Astrocyte (in vitro differentiated cells and primary cell): ENCODE measurements at regions not wholly inside any gene's neighbourhood (a gene's known extent, or its start where the extent isn't known, plus 50 kb on each side); places are given as distances from the start of the nearest gene placed in this dataset.

Experiments used
- DNase-seq: peaks from one replicate; pipeline ENCODE4 v3.0.0-alpha.2; 2010; ENCODE audit warnings: low read depth
- FAIRE-seq: peaks from 2 replicates; lab custom pipeline; 2011; peaks lifted over from hg19 to GRCh38; lab: Jason Lieb, UNC
- H2AFZ ChIP-seq: 2 replicates; pipeline ENCODE4 v1.6.0; 2012; ENCODE audit warnings: low read depth, low read length, inconsistent platforms
- H3K27ac ChIP-seq: 2 replicates; pipeline ENCODE4 v1.5.1; 2011; ENCODE audit warnings: low read depth, low read length, inconsistent platforms
- H3K27me3 ChIP-seq: 2 replicates; pipeline ENCODE4 v1.6.0; 2011; ENCODE audit warnings: low read length, inconsistent platforms; ENCODE audit not compliant: insufficient read depth
- H3K36me3 ChIP-seq: 2 replicates; pipeline ENCODE4 v1.5.1; 2011; ENCODE audit warnings: low read length, inconsistent platforms; ENCODE audit not compliant: insufficient read depth
- H3K4me1 ChIP-seq: 2 replicates; pipeline ENCODE4 v1.5.1; 2011; ENCODE audit warnings: low read length, inconsistent platforms; ENCODE audit not compliant: insufficient read depth
- H3K4me2 ChIP-seq: 2 replicates; pipeline ENCODE4 v1.6.0; 2012; ENCODE audit warnings: low read length, inconsistent platforms
- H3K4me3 ChIP-seq: 2 replicates; pipeline ENCODE4 v1.5.1; 2011; ENCODE audit warnings: low read depth, mild to moderate bottlenecking, low read length, inconsistent platforms; ENCODE audit not compliant: insufficient read depth
- H3K79me2 ChIP-seq: 2 replicates; pipeline ENCODE4 v1.6.0; 2012; ENCODE audit warnings: mild to moderate bottlenecking, low read length, inconsistent platforms; ENCODE audit not compliant: insufficient read depth
- H3K9ac ChIP-seq: 2 replicates; pipeline ENCODE4 v1.6.0; 2012; ENCODE audit warnings: mild to moderate bottlenecking, low read length, inconsistent platforms
- H3K9me3 ChIP-seq: 2 replicates; pipeline ENCODE4 v1.5.1; 2012; ENCODE audit warnings: low read depth, mild to moderate bottlenecking, low read length, inconsistent platforms; ENCODE audit not compliant: insufficient read depth
- H4K20me1 ChIP-seq: 2 replicates; pipeline ENCODE4 v1.6.0; 2012; ENCODE audit warnings: low read length, inconsistent platforms; ENCODE audit not compliant: insufficient read depth
- H3K27ac Mint-ChIP-seq: one replicate; pipeline ENCODE4 v1.8.0; 2021; ENCODE audit warnings: mild to moderate bottlenecking, mixed read lengths; ENCODE audit not compliant: unreplicated experiment
- H3K27me3 Mint-ChIP-seq: one replicate; pipeline ENCODE4 v1.8.0; 2021; ENCODE audit warnings: low read depth, mixed read lengths; ENCODE audit not compliant: unreplicated experiment
- H3K36me3 Mint-ChIP-seq: one replicate; pipeline ENCODE4 v1.8.0; 2021; ENCODE audit warnings: low read depth, mixed read lengths; ENCODE audit not compliant: unreplicated experiment
- H3K4me1 Mint-ChIP-seq: one replicate; pipeline ENCODE4 v1.8.0; 2021; ENCODE audit warnings: low read depth, mixed read lengths; ENCODE audit not compliant: unreplicated experiment
- H3K4me3 Mint-ChIP-seq: one replicate; pipeline ENCODE4 v1.8.0; 2021; ENCODE audit warnings: mild to moderate bottlenecking, moderate library complexity, mixed read lengths; ENCODE audit not compliant: unreplicated experiment
- H3K9me3 Mint-ChIP-seq: one replicate; pipeline ENCODE4 v1.8.0; 2021; ENCODE audit warnings: mild to moderate bottlenecking, mixed read lengths; ENCODE audit not compliant: unreplicated experiment
- CTCF ChIP-seq: IDR thresholded peaks from 2 replicates; pipeline ENCODE4 v1.5.1; 2011; ENCODE audit warnings: low read depth, mild to moderate bottlenecking, inconsistent platforms, low read length, moderate library complexity; ENCODE audit not compliant: insufficient read depth
- EZH2 ChIP-seq: IDR thresholded peaks from 2 replicates; pipeline ENCODE4 v1.6.1; 2012; ENCODE audit warnings: mild to moderate bottlenecking, low read length, inconsistent platforms; ENCODE audit not compliant: insufficient read depth

- Histone ChIP-seq H3K79me2 (no peaks in the 10 kb centered on the region), H3K9me3 (no peaks in the 10 kb centered on the region), H3K36me3 (no peaks in the 10 kb centered on the region), H3K4me1 (no peaks in the 10 kb centered on the region), H3K4me2 (no peak overlapping the region), H4K20me1 (no peaks in the 10 kb centered on the region), H3K27ac (no peak overlapping the region), H3K9ac (no peak overlapping the region), H3K4me3 (no peak overlapping the region), H2AFZ (no peak overlapping the region), H3K27me3 (no peaks in the 10 kb centered on the region)
- FAIRE-seq (no peak), DNase-seq (no peak)
- Mint-ChIP-seq H3K4me3 (no peak overlapping the region), H3K9me3 (no peaks in the 10 kb centered on the region), H3K27me3 (peaks cover 7% of the 10 kb centered on the region), H3K36me3 (peaks cover 2% of the 10 kb centered on the region), H3K4me1 (no peaks in the 10 kb centered on the region), H3K27ac (no peak overlapping the region)
- no peak for TF ChIP-seq EZH2
- no peak for TF ChIP-seq CTCF
Observed at GRCh38 chr3:107323723-107324122, 53.5 kb upstream of the CCDC54 start.

- Mint-ChIP-seq H3K4me3 (no peak overlapping the region), H3K27me3 (peaks cover 7% of the 10 kb centered on the region), H3K4me1 (no peaks in the 10 kb centered on the region), H3K9me3 (no peaks in the 10 kb centered on the region), H3K27ac (no peak overlapping the region), H3K36me3 (peaks cover 2% of the 10 kb centered on the region)
- H2AFZ ChIP-seq = no peak overlapping the region
- no peaks in the 10 kb centered on the region for H3K36me3 ChIP-seq
- no peak overlapping the region for H3K4me3 ChIP-seq
- TF ChIP-seq CTCF = no peak
- TF ChIP-seq EZH2 = no peak
- DNase-seq (no peak), FAIRE-seq (no peak)
- no peaks in the 10 kb centered on the region for H3K4me1 ChIP-seq
- H4K20me1 ChIP-seq = no peaks in the 10 kb centered on the region
- no peaks in the 10 kb centered on the region for H3K79me2 ChIP-seq
- H3K4me2 ChIP-seq = no peak overlapping the region
- no peaks in the 10 kb centered on the region for H3K27me3 ChIP-seq
- no peak overlapping the region for H3K9ac ChIP-seq
- no peaks in the 10 kb centered on the region for H3K9me3 ChIP-seq
- H3K27ac ChIP-seq = no peak overlapping the region
Observed at GRCh38 chr3:107325446-107325845, 51.8 kb upstream of the CCDC54 start.
